Kidney (tissue), 13 donors: ENCODE measurements at regions not wholly inside any gene's neighbourhood (a gene's known extent, or its start where the extent isn't known, plus 50 kb on each side); places are given as distances from the start of the nearest gene placed in this dataset.

Source experiments
- DNase-seq, 5 donors: peaks; one replicate each; pipeline ENCODE4 v3.0.0-alpha.2; 2013 to 2020
- FAIRE-seq: peaks from 2 replicates; lab custom pipeline; 2012; peaks lifted over from hg19 to GRCh38; lab: Jason Lieb, UNC
- H3K27ac ChIP-seq, 2 donors: one replicate each; pipeline ENCODE4 v1.7.0; 2013; ENCODE audit warnings: low read depth in 2 of 2, low read length in 2 of 2, inconsistent platforms in 1 of 2
- H3K27me3 ChIP-seq: one replicate; pipeline ENCODE4 v1.7.1; 2013; ENCODE audit warnings: low read length, inconsistent platforms; ENCODE audit not compliant: control insufficient read depth, insufficient read depth
- H3K36me3 ChIP-seq, 3 donors: one replicate each; pipeline versions ENCODE4 v1.7.0 to v1.7.1; 2013; ENCODE audit warnings: low read length in 3 of 3, control low read depth in 1 of 3, inconsistent platforms in 1 of 3; ENCODE audit not compliant: insufficient read depth in 3 of 3, control insufficient read depth in 2 of 3
- H3K4me1 ChIP-seq, 3 donors: one replicate each; pipeline versions ENCODE4 v1.7.0 to v1.7.1; 2013; ENCODE audit warnings: low read length in 3 of 3, inconsistent platforms in 1 of 3, low read depth in 1 of 3; ENCODE audit not compliant: control insufficient read depth in 2 of 3, insufficient read depth in 2 of 3
- H3K4me3 ChIP-seq, 3 donors: one replicate each; pipeline versions ENCODE4 v1.7.0 to v1.8.1; 2013; ENCODE audit warnings: low read length in 3 of 3, control low read depth in 1 of 3, inconsistent platforms in 1 of 3
- H3K9ac ChIP-seq, 3 donors: one replicate each; pipeline versions ENCODE4 v1.7.0 to v1.7.1; 2013; ENCODE audit warnings: low read length in 3 of 3, control low read depth in 1 of 3, inconsistent platforms in 1 of 3
- H3K9me3 ChIP-seq, 3 donors: one replicate each; pipeline versions ENCODE4 v1.7.0 to v1.7.1; 2013; ENCODE audit warnings: low read length in 3 of 3, control low read depth in 1 of 3, inconsistent platforms in 1 of 3; ENCODE audit not compliant: control insufficient read depth in 2 of 3, insufficient read depth in 1 of 3
- CTCF ChIP-seq: IDR thresholded peaks from 3 replicates; pipeline ENCODE4 v1.5.1; 2012; ENCODE audit warnings: mild to moderate bottlenecking, moderate library complexity, borderline replicate concordance; ENCODE audit not compliant: insufficient read depth; ENCODE audit errors: extremely low read depth
- intact Hi-C: fragments of 100-400 bp; cut with DNase I; formaldehyde crosslinking; loops from one replicate; pipeline ENCODE4 v1.11.1; 2022
- donor health status: control.
- donor health status: control.
- donor health status: control.
- donor health status: control.
- donor health status: control.
- donor health status: DM: yes; HTN: yes; CAD: no.
- donor health status: Normal renal cell carcinoma (clear cell type).

DNA sequence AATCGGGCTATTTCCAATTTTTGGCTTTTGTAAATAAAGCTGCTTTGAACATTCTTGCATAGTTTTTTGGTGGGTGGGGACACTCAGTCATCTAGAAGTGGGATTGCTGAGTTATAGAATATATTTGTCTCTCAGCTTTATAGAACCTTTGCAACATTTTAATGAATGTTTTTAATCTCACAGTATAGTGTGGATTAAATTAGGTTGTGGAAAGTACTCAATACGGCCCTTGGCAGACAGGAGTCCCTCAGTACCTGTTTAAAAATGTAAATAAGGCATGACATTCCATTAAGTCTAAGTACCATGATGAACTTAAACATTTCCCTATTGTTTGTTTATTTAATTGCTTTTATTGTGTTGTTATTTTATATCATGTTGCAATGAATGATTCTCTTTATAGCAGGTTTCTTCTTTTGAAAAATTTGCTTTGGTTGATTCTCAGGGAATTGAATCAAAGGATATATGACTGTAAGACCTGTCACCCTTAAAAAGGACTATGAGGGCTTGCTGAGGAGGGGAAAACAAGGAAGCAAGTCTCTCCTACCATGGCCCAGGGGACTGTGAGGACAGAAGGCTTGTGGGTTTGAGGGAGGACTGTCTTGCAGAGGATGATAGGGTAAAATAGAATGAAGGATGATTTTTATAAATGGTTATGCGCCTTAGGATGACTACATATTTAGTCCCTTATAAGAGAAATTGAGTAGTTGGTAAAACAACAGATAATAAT lies 165.1 kb downstream of the RPIA start:
- Histone ChIP-seq H3K4me3 (no peak overlapping the region), H3K27ac (no peak overlapping the region), H3K9me3 (no peaks in the 10 kb centered on the region), H3K4me1 (peaks cover 0 to 4% (median 3%) of the 10 kb centered on the region in 3 donors), H3K27me3 (no peaks in the 10 kb centered on the region), H3K9ac (no peak overlapping the region), H3K36me3 (no peaks in the 10 kb centered on the region)
- no peak for FAIRE-seq
- no peak for TF ChIP-seq CTCF
- intact Hi-C loops = no loop called here
- no peak for DNase-seq

GRCh38 chr2:88857274-88857741 lies 165.8 kb downstream of the RPIA start:
- H3K27me3 ChIP-seq = no peaks in the 10 kb centered on the region
- no peaks in the 10 kb centered on the region for H3K9me3 ChIP-seq
- intact Hi-C loops = no loop called here
- TF ChIP-seq CTCF = no peak
- H3K27ac ChIP-seq = no peak overlapping the region
- FAIRE-seq (no peak), DNase-seq (no peak)
- peaks cover 0 to 4% (median 3%) of the 10 kb centered on the region in 3 donors for H3K4me1 ChIP-seq
- no peak overlapping the region for H3K9ac ChIP-seq
- no peaks in the 10 kb centered on the region for H3K36me3 ChIP-seq
- no peak overlapping the region for H3K4me3 ChIP-seq

DNA sequence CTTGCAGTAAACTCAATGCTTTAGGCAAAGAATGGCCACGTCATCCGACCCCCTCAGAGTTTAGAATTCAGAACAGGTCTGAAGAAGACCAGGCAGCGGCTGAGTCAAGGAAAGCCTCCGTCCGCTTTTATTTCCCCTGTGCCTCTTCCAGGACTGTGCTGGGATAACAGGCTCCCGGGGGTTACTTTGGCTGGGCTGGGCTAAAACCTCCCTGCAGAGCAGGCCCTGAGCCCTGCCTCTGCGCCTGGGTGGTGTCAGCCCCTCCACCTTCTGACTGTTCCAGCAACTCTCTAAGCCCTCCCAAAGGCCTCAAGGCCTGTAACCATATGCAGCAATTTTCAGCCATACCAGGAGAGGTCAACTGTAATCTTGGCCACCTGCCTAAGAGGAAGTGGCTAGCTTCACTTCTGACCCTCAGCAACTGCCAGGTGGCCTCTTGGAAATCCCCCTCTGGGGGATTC lies 166.5 kb downstream of the RPIA start:
- peaks cover 0 to 4% (median 3%) of the 10 kb centered on the region in 3 donors for H3K4me1 ChIP-seq
- FAIRE-seq (no peak), DNase-seq (peak in 1 of 5 donors; percentile 34)
- no peak overlapping the region for H3K9ac ChIP-seq
- no peak for TF ChIP-seq CTCF
- H3K27me3 ChIP-seq = no peaks in the 10 kb centered on the region
- H3K4me3 ChIP-seq = no peak overlapping the region
- H3K9me3 ChIP-seq = no peaks in the 10 kb centered on the region
- H3K27ac ChIP-seq = no peak overlapping the region
- intact Hi-C loops = no loop called here
- H3K36me3 ChIP-seq = no peaks in the 10 kb centered on the region
